ENCODE measurements at regions not wholly inside any gene's neighbourhood (a gene's known extent, or its start where the extent isn't known, plus 50 kb on each side); places are given as distances from the start of the nearest gene placed in this dataset.

DNA sequence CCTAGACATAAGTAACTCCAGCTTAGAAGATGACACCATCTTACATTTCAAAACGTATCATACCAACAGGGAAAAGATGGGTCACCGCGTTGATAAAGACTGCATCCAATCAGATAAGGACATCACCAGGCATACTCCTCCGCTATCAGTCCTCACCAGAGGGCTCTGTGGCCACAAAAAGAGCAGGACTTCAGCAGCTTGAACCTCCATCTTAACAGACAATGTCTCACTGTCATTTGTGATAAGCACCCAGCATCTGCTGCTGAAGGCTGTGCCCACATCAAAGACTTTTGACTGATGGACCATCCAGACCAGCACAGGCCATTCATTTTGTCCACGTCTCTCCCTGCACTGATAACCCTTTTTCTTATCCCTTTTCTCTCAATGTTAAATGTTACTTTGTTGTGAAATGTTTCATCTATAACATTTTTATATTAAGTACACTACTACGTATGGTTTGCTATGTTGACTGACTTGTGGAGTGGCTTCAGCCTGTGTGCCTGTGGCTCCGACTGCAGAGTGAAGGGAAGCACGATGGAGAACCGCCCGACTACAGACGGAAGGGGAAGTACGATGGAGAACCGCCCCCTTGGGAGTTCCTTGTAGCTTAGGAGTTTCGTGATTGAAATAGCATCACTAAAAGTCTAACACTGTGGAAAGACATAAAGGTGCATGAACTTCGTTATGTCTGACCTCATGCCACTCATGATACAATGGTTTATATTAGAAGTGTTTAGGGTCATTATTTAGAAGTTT lies 595.4 kb upstream of the AGA start:
- DNase-seq (ENCODE audit: low read depth in 2 of 2) = no peak

DNA sequence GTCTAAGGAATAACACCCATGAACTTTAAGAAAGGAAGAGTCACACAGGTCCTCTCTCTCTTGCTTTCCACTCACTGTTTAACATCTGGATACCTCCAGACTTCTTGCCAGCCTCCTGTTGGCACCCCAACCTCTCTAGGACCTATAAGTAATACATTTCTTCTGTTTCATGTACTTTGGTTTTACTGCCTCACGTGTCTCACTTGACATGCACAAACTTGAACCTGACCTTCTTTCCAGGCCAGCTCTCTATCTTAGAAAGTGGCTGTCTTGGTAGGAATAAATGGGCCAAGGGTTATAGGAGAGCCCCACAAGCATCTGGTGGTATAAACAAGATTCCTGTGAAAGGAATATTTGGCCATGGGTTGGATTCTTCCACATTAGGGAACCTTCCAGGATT lies 614.8 kb upstream of the AGA start:
- no peak for DNase-seq (ENCODE audit: low read depth in 2 of 2)

DNA sequence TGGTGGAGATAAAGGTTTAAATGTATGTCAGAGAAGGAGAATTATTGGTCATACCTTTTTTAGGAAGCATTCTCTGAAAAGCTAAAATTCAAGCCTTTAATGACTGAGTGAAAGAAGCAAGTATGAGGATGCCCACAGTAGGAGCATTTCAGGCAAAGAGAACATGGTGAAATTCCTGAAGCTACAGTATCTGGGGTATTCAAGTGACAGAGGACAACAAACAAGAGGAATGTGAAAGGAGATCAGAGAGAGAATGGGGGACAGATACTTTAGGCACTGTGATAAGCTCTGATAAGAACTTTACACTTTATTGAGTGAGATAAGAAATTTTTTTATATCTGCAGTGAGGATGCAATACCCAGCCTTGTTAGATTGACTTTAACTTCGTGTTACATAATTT lies 621.3 kb upstream of the AGA start:
- no peak for DNase-seq (ENCODE audit: low read depth in 2 of 2)

DNA sequence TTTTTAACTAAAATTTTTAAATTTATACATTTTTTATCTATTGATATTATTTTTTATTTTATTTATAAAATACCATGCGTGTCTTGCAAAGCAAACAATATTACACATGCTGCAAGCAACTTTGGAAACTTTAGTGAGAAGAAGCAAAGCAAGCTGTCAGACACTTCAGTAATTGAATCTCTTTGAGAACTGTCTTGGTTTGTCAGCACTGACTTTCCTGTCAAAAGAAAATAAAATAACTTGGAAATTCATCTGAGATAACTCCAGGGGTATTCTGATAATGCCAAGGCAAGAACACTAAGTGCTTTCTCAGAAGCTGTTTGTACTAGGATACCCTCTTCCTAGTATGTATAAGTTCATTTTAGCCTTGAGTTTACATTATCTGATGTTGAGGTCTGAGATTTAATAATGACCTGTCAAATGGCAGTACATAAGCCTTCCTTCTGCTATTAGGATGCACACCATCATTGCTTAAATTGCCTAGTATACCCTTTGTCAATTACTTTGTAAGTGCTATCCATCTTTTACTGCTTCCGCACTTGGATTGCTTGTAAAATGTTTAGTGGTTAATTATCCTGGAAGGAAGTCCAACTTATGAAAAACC lies 624.2 kb upstream of the AGA start:
- no peak for DNase-seq (ENCODE audit: low read depth in 2 of 2)

DNA sequence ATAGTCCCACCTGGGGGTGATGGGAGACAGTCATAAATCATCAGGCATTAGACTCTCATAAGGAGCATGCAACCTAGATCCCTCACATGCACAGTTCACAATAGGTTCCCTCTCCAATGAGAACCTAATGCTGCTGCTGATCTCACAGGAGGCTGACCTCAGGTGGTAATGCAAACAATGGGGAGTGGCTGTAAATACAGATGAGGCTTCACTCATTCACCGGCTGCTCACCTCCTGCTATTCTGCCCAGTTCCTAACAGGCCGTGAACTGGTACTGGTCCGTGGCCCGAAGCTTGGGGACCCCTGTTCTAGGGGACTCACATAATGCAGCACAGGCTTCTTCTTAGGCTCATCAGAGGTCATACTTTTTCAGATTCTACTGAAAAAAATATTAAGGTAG lies 625.9 kb upstream of the AGA start:
- DNase-seq (ENCODE audit: low read depth in 2 of 2) = no peak

DNA sequence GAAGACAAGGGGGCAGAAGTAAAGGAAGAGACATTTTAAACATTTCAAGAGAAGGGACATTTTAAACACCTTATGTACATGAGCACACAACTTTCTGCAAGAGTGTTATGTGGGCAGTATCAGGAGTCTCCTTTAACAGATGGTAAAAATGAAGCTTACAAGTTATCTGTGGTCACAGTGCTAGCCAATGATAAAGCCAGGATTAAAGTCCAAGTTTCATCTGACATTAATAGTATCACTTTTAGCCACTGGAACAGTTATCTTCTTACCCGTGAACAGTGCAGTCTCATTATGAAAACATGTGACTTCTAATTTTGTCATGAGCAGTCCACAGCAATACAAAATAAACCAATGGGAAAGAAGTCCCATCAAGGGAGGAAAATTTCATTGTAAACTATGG lies 627.9 kb upstream of the AGA start:
- no peak for DNase-seq (ENCODE audit: low read depth in 2 of 2)

DNA sequence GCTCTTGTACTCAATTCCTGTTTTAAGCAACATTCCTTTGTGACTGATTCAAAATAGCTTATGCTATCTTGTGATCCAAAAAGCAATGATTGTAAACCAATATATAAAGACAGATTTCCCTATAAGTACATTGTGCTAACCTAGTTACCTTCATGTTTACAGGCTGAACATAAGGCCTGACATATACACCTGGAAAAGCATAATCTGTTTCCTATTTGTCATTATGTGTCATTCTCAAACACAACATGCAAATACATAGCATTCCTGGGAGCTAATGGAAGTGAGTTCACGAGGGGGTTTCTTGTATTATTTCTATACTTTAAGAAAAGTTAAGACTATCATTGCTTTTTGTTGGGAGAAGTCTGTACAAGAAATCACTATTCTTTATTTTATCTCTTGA lies 638.1 kb upstream of the AGA start:
- no peak for DNase-seq (ENCODE audit: low read depth in 2 of 2)

DNA sequence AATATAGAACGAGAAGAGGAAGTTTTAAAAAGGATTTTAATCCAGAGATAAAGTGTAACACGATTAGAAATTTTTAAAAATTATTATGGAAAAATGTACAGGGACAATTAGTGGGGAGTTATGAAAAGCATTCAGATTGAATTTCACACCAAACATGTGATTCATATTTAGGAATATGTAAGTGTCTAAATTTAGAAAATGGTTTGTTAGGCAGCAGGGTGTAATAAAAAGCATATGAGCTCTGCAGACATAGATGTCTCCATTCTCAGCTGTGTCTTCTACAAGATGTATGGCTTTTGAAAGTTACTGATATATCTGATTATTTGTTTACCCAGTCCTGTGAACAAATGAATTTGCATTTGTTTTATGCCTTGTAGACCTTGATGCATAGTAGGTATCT lies 638.9 kb upstream of the AGA start:
- DNase-seq (ENCODE audit: low read depth in 2 of 2) = no peak

DNA sequence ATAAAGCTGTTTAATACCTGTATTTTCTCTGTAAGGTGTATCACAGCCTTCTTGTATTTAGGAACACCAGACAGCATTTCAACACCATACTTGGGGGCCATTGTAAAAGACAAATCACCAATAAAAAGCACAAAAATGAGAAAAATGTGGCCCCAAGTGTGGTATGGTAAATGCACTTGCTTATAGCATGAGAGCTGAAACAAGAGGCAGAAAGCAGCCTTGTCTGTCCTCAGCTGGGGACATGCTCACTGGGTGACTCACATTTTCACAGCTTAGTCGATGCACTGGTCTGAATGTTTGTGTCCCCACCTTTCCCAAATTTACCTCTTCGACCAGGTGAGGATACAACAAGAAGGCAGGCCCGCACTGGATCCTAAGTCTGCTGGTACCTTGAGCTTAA lies 639.7 kb upstream of the AGA start:
- no peak for DNase-seq (ENCODE audit: low read depth in 2 of 2)

DNA sequence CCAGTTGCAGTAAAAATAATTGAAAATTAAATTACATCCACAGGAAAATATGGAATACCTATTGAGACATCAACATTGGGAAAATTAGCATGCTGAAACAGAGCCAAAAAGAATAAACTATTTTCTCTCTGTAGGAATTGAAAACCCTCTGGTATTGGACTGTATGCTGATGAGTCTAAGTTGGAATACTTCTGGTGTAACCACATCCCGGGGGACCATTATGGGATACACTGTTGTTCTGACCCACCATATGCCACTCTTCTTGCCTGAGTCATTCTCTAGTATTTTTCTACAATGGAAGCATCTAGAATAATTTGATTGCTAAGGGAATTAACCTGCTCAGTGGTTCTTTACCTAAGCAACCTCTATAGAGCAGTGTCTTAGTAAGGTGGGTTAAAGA lies 640.7 kb upstream of the AGA start:
- DNase-seq (ENCODE audit: low read depth in 2 of 2) = no peak

DNA sequence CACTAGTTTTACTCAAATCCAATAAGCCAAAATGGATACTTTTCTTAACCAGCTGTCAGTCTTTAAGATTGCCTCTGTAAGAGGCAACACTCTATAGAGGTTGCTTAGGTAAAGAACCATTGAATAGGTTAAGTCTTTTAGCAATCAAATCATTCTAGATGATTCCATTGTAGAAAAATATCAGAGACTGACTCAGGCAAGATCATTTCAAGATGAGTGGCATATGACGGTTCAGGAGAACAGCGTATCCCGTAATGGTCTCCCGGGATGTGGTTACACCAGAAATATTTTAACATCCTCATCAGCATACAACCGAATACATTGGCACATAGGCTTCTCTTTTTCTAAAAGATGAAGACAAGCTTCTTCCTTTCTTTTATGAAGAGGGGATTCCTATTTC lies 641.7 kb upstream of the AGA start:
- no peak for DNase-seq (ENCODE audit: low read depth in 2 of 2)

DNA sequence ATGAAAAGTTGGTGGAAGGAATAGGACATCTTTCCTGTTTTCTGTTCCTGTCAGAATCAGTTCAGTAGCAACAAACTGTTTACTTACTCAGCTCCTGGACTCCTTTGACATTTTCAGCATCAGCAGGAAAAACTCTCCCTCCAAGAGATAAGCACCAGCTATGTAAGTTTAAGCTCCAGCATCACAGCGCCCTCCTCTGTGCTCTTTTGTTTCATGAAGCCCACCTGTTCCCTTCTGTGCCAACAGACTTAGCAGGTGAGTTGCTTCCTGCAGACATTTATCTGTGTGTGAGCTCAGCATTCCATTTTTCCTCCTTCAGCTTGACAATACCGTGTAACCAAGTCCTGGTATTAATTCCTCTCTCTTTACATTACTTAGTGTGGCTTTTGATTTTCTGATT lies 644.1 kb upstream of the AGA start:
- DNase-seq (ENCODE audit: low read depth in 2 of 2) = no peak

DNA sequence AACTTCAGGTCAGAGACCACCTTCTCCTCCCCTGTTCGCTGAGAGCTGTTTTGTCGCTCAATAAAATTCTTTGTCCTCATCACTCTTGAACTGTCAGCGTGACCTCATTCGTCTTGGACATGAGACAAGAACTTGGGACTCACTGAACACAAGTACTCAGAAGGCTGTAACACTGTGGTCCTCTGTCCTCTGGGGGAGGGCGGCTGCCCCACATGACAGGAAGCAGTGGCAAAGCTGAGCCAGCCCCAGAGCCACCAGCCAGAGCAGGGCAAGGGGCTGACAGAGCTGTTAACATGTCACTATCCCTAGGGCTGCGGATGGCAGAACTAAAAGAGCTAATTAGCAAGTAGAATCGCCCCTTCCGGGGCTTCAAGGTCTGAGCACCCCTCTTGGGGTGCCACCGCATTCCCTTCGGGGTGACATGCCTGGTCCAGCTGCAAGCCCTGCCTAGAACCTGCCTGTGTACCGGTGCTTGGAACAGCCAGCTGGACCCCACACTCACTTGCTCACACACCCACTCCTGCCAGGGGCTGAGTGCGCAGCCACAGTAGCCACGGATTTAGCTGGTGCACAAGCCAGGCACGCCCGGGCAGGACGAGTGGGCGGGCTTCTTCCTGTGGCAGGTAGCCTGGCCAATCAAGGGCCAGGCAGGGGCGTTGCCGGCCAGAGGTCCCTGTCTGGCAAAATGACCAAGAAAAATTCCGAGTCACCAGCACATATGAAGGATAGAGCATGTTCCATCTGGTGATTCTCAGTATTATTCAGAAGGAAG lies 648.6 kb upstream of the AGA start:
- DNase-seq (ENCODE audit: low read depth in 2 of 2) = no peak

DNA sequence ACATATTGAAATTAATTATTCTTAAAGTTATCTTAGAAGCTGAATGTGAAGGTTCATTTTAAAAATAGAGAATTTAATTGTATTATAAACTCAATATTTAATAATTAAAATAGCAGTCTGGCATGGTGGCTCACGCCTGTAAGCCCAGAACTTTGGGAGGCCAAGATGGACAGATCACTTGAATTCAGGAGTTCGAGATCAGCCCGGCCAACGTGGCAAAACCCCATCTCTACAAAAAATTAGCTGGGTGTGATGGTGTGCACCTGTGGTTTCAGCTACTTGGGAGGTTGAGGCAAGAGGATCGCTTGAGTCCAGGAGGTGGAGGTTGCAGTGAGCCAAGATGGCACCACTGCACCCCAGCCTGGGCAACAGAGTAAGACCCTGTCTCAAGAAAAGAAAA lies 659.9 kb upstream of the AGA start:
- no peak for DNase-seq (ENCODE audit: low read depth in 2 of 2)

DNA sequence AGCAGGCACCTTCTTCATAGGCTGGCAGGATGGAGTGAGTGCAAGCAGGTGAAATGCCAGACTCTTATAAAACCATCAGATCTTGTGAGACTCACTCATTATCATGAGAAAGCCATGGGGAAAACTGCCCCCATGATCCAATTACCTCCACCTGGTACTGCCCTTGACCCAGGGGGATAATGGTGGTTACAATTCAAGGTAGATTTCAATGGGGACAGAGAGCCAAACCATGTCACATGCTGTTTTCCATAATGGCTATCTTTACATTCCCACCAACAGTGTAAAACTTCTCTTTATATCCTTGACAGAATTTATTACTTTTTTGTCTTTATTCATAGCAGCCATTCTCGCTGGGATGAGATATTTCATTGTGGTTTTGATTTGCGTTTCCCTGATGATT lies 663.0 kb upstream of the AGA start:
- no peak for DNase-seq (ENCODE audit: low read depth in 2 of 2)

DNA sequence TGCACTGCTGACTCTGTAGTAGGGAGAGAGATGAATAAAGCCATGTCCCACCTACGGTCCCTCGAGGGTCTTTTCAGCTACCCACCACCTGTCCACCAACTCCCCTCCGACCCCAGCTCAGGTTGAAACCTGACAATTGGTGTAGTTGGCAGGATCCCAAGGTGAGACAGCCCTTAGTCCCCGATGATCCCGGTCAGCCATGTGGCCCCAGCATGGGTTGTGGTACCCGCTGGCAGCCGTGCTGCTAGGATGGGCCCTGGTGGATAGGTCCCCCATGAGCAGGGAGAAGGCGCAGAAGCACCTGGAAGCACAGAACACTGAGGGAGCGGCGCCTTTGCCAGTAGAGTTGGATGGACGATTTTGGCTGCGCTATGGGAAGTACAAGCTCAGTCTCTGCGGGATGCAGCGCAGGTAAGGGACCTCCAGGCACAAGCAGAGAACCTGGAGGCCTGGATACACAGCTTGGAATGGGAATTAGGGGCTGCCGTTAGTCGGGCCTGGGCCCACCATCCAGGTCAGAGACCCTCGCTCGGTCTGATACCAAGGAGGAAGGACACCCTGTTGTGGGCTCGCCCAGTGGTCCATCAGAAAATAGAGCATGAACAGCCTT lies 694.6 kb upstream of the AGA start:
- no peak for DNase-seq (ENCODE audit: low read depth in 2 of 2)

DNA sequence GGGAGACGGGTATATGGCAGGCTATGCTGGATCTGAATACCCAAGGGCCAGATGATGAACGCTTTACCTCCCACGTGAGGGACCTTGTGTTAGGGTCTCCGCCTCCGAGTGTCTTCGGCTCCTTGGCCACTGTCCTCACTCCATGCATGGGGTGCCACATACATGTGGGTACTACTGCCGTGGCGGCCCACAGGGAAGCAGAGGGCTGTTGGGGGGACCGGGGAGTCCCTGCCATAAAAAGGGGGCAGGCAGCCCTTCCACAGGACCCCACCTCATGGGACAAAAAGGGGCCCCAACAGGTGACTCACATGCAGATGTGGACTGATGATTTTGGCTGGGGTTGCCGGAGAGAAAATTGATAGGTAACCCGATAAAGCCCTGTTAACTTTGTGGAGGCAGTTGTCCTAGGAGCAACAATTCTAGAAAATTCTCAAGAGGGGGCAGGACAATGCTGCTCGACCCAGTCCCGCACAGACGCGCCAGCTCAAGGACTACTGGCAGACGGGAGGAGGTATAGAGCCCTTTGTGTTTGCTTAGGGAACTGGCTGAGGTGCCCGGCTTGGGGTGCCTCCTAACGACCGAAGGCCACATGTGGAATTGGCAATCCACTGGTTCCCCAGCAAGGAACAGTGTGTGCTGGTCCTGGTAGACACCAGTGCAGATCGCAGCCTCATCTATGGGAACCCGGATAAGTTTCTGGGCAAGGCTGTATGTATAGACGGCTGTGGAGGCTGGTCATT lies 695.7 kb upstream of the AGA start:
- DNase-seq (ENCODE audit: low read depth in 2 of 2) = no peak

DNA sequence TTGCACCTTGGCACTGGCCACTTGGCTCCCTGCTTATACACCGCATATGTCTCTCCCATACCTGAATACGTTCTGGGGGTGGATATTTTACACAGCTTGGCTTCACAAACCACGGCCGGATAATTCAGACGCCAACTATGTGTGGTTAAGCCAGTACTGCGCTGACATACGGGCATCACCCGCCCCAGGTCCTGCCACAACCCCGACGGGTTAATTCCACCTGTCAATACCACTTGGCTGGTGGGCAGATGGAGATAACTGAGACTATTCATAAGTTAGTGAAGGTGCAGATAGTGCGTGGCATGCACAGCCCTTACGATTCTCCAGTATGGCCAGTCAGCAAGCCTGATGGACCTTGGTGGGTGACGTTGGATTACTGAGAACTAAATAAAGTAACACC lies 696.3 kb upstream of the AGA start:
- DNase-seq (ENCODE audit: low read depth in 2 of 2) = no peak

DNA sequence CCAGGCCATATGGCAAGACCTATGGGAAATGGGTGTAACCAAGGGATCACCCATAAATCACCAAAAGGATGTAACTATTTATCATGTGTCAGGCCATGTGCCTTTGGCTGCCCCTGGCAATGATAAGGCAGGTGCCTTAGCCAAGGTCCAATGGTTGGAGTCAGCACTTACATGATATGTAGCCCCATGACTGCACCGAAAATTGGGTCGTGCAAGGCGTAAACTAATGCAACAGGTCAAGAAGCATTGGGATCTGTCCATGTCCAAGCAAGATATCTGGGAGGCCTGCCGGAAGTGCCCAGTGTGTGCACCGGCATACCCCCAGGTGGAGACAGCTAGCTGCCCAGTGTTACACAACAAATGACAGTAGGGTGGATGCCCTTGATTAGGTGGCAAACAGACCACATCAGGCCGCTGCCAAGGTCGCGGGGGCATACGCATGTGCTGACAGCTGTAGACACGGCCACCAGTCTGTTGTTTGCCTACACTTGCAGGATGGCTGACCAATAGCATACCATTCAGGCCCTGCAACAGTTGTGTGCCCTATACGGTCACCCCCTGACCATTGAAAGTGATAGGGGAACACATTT lies 698.2 kb upstream of the AGA start:
- DNase-seq (ENCODE audit: low read depth in 2 of 2) = no peak

DNA sequence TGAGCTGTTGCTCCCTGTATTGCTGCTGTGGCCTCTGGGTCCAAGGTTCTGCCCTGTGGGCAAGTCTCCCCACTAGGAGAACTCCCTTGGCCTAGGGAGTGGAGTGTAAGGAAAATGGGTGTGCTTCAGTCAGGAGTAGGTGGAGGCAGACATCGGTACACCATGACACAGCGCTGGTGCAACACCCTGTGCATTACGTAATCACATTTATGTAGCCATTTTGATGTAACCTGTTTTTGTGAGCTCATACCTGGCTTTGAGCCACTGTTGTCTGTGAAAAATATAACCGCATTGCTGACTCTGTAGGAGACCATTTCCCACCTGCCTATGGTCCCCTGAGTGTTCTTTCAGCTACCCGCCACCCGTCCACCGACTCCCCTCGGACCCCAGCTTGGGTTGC lies 700.5 kb upstream of the AGA start:
- DNase-seq (ENCODE audit: low read depth in 2 of 2) = no peak

DNA sequence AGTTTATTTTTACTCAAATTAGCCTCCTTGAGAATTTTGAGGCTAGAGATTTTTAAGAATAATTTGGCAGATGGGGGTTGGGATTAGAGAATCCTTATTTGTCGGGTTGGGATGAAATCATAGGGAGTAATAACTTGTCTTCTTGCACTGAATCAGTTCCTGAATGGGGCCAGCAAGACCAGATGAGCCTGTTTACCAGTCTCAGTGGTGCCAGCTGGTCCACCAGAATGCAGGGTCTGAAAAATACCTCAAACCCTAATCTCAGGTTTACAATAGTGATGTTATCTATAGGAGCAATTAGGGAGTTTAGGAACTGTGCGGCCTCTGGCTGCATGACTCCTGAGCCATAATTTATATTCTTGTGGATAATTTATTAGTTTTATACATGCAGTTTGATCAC lies 705.9 kb upstream of the AGA start:
- DNase-seq (ENCODE audit: low read depth in 2 of 2) = no peak
